Neural progenitor cell (in vitro differentiated cells): ENCODE measurements at regions not wholly inside any gene's neighbourhood (a gene's known extent, or its start where the extent isn't known, plus 50 kb on each side); places are given as distances from the start of the nearest gene placed in this dataset.
A peak's percentile ranks its signal among the peaks of the same experiment; 100 is the strongest.

ENCODE experiments used
- DNase-seq: peaks from one replicate; pipeline ENCODE4 v3.0.0-alpha.2; 2016; ENCODE audit warnings: low spot score
- H2AFZ ChIP-seq: fragments of 200-600 bp; sonication (generic); replicated peaks from 2 replicates; pipeline ENCODE4 v1.6.1; 2016; ENCODE audit warnings: antibody characterized with exemption
- H3F3A ChIP-seq: fragments of 200-600 bp; sonication (generic); 2 replicates; pipeline ENCODE4 v1.6.1; 2016; ENCODE audit warnings: antibody characterized with exemption, low read depth
- H3K27ac ChIP-seq: fragments of 200-600 bp; sonication (generic); 2 replicates; pipeline ENCODE4 v1.5.1; 2016; ENCODE audit warnings: mild to moderate bottlenecking
- H3K27me3 ChIP-seq: fragments of 200-600 bp; sonication (generic); 2 replicates; pipeline ENCODE4 v1.6.1; 2016; ENCODE audit warnings: mild to moderate bottlenecking, moderate library complexity
- H3K36me3 ChIP-seq: fragments of 200-600 bp; sonication (generic); 2 replicates; pipeline ENCODE4 v1.5.1; 2016
- H3K4me1 ChIP-seq: fragments of 200-600 bp; sonication (generic); 2 replicates; pipeline ENCODE4 v1.6.1; 2016; ENCODE audit warnings: mixed run types
- H3K4me2 ChIP-seq: fragments of 200-600 bp; sonication (generic); 2 replicates; pipeline ENCODE4 v1.6.1; 2016
- H3K4me3 ChIP-seq: fragments of 200-600 bp; sonication (generic); 2 replicates; pipeline ENCODE4 v1.5.1; 2016
- H3K79me2 ChIP-seq: fragments of 200-600 bp; sonication (generic); 2 replicates; pipeline ENCODE4 v1.6.1; 2016; ENCODE audit warnings: low read depth
- H3K9ac ChIP-seq: fragments of 200-600 bp; sonication (generic); 2 replicates; pipeline ENCODE4 v1.6.1; 2016
- H3K9me3 ChIP-seq: fragments of 200-600 bp; sonication (generic); 2 replicates; pipeline ENCODE4 v1.5.1; 2016; ENCODE audit warnings: low read depth
- H4K20me1 ChIP-seq: fragments of 200-600 bp; sonication (generic); 2 replicates; pipeline ENCODE4 v1.6.1; 2016; ENCODE audit warnings: low read depth
- H3K27ac Mint-ChIP-seq: 3 replicates; pipeline ENCODE4 v1.8.0; 2021; ENCODE audit warnings: mixed read lengths
- H3K27me3 Mint-ChIP-seq: 2 replicates; pipeline ENCODE4 v1.8.0; 2022; ENCODE audit warnings: low read depth, mild to moderate bottlenecking, inconsistent platforms, moderate library complexity, mixed read lengths; ENCODE audit not compliant: insufficient read depth
- H3K36me3 Mint-ChIP-seq: 3 replicates; pipeline ENCODE4 v1.8.0; 2021; ENCODE audit warnings: mixed read lengths
- H3K4me1 Mint-ChIP-seq: 3 replicates; pipeline ENCODE4 v1.8.0; 2021; ENCODE audit warnings: mixed read lengths
- H3K4me3 Mint-ChIP-seq: 3 replicates; pipeline ENCODE4 v1.8.0; 2021; ENCODE audit warnings: mild to moderate bottlenecking, moderate library complexity, mixed read lengths
- H3K9me3 Mint-ChIP-seq: 3 replicates; pipeline ENCODE4 v1.8.0; 2020; ENCODE audit warnings: mixed read lengths
- CTCF ChIP-seq: fragments of 200-600 bp; sonication (generic); IDR thresholded peaks from 2 replicates; pipeline ENCODE4 v1.5.1; 2017; ENCODE audit warnings: antibody characterized with exemption, mild to moderate bottlenecking
- EZH2 ChIP-seq: fragments of 200-600 bp; sonication (generic); IDR thresholded peaks from 2 replicates; pipeline ENCODE4 v1.6.1; 2017; ENCODE audit warnings: antibody characterized with exemption, mild to moderate bottlenecking, moderate library complexity
- EZH2phosphoT487 ChIP-seq: fragments of 200-600 bp; sonication (generic); IDR thresholded peaks from 2 replicates; pipeline ENCODE4 v1.6.1; 2017; ENCODE audit warnings: antibody characterized with exemption

GRCh38 chr2:158902005-158902398 lies 66.4 kb upstream of the TANC1 start:
- no peaks in the 10 kb centered on the region for H3K9me3 ChIP-seq
- Mint-ChIP-seq H3K27ac (no peak overlapping the region), H3K9me3 (peaks cover 4% of the 10 kb centered on the region), H3K36me3 (peaks cover 3% of the 10 kb centered on the region), H3K4me3 (no peak overlapping the region), H3K4me1 (peaks cover 24% of the 10 kb centered on the region), H3K27me3 (no peaks in the 10 kb centered on the region)
- no peaks in the 10 kb centered on the region for H4K20me1 ChIP-seq
- no peak overlapping the region for H3K9ac ChIP-seq
- H3K27me3 ChIP-seq, result no peaks in the 10 kb centered on the region
- H3F3A ChIP-seq, result no peaks in the 10 kb centered on the region
- no peaks in the 10 kb centered on the region for H3K36me3 ChIP-seq
- no peak overlapping the region for H3K4me2 ChIP-seq
- peaks cover 16% of the 10 kb centered on the region for H3K4me1 ChIP-seq
- H3K79me2 ChIP-seq, result no peaks in the 10 kb centered on the region
- no peak for TF ChIP-seq EZH2phosphoT487
- TF ChIP-seq CTCF, result no peak
- no peak for TF ChIP-seq EZH2
- no peak for DNase-seq
- no peak overlapping the region for H3K4me3 ChIP-seq
- no peak overlapping the region for H3K27ac ChIP-seq
- H2AFZ ChIP-seq, result no peak overlapping the region

- Histone ChIP-seq H3K36me3 (no peaks in the 10 kb centered on the region), H2AFZ (no peak overlapping the region), H3K79me2 (no peaks in the 10 kb centered on the region), H3F3A (no peaks in the 10 kb centered on the region), H4K20me1 (no peaks in the 10 kb centered on the region), H3K4me1 (peaks cover 16% of the 10 kb centered on the region), H3K27ac (no peak overlapping the region), H3K4me2 (peak overlapping the region; percentile 15), H3K4me3 (no peak overlapping the region), H3K27me3 (no peaks in the 10 kb centered on the region), H3K9ac (no peak overlapping the region), H3K9me3 (no peaks in the 10 kb centered on the region)
- Mint-ChIP-seq H3K27ac (no peak overlapping the region), H3K36me3 (no peaks in the 10 kb centered on the region), H3K4me1 (peaks cover 24% of the 10 kb centered on the region), H3K27me3 (no peaks in the 10 kb centered on the region), H3K9me3 (no peaks in the 10 kb centered on the region), H3K4me3 (no peak overlapping the region)
- no peak for DNase-seq
- TF ChIP-seq CTCF, result no peak
- TF ChIP-seq EZH2, result no peak
- no peak for TF ChIP-seq EZH2phosphoT487
These were observed 64.6 kb upstream of the TANC1 start for GRCh38 chr2:158903711-158904405.

GRCh38 chr2:158904627-158905177 lies 63.7 kb upstream of the TANC1 start:
- H3K36me3 ChIP-seq, result no peaks in the 10 kb centered on the region
- H3K4me3 ChIP-seq, result no peak overlapping the region
- no peaks in the 10 kb centered on the region for H3K9me3 ChIP-seq
- no peaks in the 10 kb centered on the region for H4K20me1 ChIP-seq
- H3K4me2 ChIP-seq, result no peak overlapping the region
- H3K27ac ChIP-seq, result no peak overlapping the region
- Mint-ChIP-seq H3K4me1 (peaks cover 24% of the 10 kb centered on the region), H3K27ac (peak overlapping the region; percentile 81), H3K36me3 (no peaks in the 10 kb centered on the region), H3K9me3 (no peaks in the 10 kb centered on the region), H3K4me3 (no peak overlapping the region), H3K27me3 (no peaks in the 10 kb centered on the region)
- peaks cover 16% of the 10 kb centered on the region for H3K4me1 ChIP-seq
- no peak for DNase-seq
- H3K79me2 ChIP-seq, result no peaks in the 10 kb centered on the region
- peak overlapping the region; percentile 12 for H2AFZ ChIP-seq
- no peak overlapping the region for H3K9ac ChIP-seq
- no peaks in the 10 kb centered on the region for H3K27me3 ChIP-seq
- H3F3A ChIP-seq, result no peaks in the 10 kb centered on the region
- TF ChIP-seq EZH2 (no peak), CTCF (no peak), EZH2phosphoT487 (no peak)
